GM10266 (cell line): ENCODE measurements at regions not wholly inside any gene's neighbourhood (a gene's known extent, or its start where the extent isn't known, plus 50 kb on each side); places are given as distances from the start of the nearest gene placed in this dataset.

Experiments
- DNase-seq: peaks from one replicate; pipeline ENCODE4 v3.0.0; 2012; ENCODE audit errors: extremely low spot score
- TF ChIP-seq, protein P1 (sequence below): IDR thresholded peaks from 2 replicates; pipeline ENCODE4 v1.5.1; 2012; ENCODE audit warnings: mild to moderate bottlenecking, low read depth; ENCODE audit not compliant: control insufficient read depth, insufficient read depth; ENCODE audit errors: missing control alignments

GRCh38 chr18:2336690-2337392, 234.5 kb downstream of the METTL4 start:
- DNase-seq = no peak
- TF ChIP-seq, protein P1, sequence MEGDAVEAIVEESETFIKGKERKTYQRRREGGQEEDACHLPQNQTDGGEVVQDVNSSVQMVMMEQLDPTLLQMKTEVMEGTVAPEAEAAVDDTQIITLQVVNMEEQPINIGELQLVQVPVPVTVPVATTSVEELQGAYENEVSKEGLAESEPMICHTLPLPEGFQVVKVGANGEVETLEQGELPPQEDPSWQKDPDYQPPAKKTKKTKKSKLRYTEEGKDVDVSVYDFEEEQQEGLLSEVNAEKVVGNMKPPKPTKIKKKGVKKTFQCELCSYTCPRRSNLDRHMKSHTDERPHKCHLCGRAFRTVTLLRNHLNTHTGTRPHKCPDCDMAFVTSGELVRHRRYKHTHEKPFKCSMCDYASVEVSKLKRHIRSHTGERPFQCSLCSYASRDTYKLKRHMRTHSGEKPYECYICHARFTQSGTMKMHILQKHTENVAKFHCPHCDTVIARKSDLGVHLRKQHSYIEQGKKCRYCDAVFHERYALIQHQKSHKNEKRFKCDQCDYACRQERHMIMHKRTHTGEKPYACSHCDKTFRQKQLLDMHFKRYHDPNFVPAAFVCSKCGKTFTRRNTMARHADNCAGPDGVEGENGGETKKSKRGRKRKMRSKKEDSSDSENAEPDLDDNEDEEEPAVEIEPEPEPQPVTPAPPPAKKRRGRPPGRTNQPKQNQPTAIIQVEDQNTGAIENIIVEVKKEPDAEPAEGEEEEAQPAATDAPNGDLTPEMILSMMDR = no peak

GRCh38 chr18:2337552-2338141, 233.7 kb downstream of the METTL4 start:
- peak; percentile 32 for DNase-seq
- TF ChIP-seq, protein P1 = peak; percentile 74

GRCh38 chr18:2338601-2339000, 232.7 kb downstream of the METTL4 start:
- DNase-seq = no peak
- TF ChIP-seq, protein P1 = no peak

GRCh38 chr18:2340335-2340734, 231.0 kb downstream of the METTL4 start:
- DNase-seq = no peak
- TF ChIP-seq, protein P1 = no peak

DNA sequence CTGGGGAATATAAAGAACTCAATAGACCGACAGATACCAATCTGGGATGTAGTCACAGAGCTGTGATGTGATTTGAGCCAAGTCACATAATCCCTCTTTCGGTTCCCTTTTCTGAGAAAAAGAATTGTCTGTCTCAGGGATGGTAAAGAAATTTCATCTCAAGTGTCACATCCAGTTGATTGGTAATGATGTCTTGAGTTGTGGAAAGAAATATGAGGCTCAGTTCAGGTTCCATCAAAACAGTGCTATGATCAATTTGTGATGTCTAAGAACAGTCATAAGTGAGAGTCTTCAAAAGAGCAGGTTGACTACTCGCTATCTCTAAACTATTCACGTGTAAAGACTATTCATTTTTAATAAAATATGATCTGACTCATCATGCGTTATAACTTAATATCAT, 223.3 kb downstream of the METTL4 start:
- TF ChIP-seq, protein P1 = no peak
- no peak for DNase-seq

- TF ChIP-seq, protein P1 = no peak
- DNase-seq = no peak
These were observed 220.0 kb downstream of the METTL4 start for GRCh38 chr18:2351126-2351850.

GRCh38 chr18:2354292-2354691, 217.0 kb downstream of the METTL4 start:
- TF ChIP-seq, protein P1 = no peak
- no peak for DNase-seq
